HG03025 (cell line): ENCODE measurements at regions not wholly inside any gene's neighbourhood (a gene's known extent, or its start where the extent isn't known, plus 50 kb on each side); places are given as distances from the start of the nearest gene placed in this dataset.
"Not testable (repeated sequence)": the region's sequence is repeated elsewhere in the genome, so short reads cannot be mapped to it uniquely, and the experiment has no call there.

Source experiments
- ATAC-seq: cut with Tn5 transposase; IDR thresholded peaks from one replicate; pipeline ENCODE4 v1.9.1; 2021; ENCODE audit warnings: mild to moderate bottlenecking, moderate library complexity; ENCODE audit not compliant: unreplicated experiment, low FRiP score

DNA sequence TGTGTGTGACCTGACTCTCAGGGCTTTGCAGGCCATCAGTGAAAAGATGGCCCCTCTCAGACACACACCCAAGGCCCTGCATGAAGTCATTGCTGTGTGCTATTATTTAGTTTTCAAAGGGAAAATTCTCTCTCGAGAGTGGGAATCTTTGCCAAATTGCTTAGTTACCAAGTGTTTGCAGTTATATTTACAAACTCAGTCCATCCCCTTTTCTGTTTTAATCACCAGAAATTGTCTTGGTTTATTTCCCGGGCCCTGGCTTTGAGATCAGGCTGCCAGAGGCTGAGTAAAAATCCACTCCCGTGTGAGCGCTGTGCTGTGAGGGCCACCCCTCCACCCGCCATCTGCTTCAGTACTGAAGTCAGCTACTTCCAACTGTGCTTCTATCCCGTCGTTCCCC, 163.1 kb downstream of the SOD2 start:
- no peak for ATAC-seq

- no peak for ATAC-seq
Measured at GRCh38 chr6:159527351-159527750, 165.7 kb downstream of the SOD2 start.

GRCh38 chr6:159525445-159526025, 167.5 kb downstream of the SOD2 start:
- ATAC-seq: no peak

GRCh38 chr6:159522877-159523547, 170.0 kb downstream of the SOD2 start:
- no peak for ATAC-seq

GRCh38 chr6:159521962-159522361, 171.1 kb downstream of the SOD2 start:
- no peak for ATAC-seq

DNA sequence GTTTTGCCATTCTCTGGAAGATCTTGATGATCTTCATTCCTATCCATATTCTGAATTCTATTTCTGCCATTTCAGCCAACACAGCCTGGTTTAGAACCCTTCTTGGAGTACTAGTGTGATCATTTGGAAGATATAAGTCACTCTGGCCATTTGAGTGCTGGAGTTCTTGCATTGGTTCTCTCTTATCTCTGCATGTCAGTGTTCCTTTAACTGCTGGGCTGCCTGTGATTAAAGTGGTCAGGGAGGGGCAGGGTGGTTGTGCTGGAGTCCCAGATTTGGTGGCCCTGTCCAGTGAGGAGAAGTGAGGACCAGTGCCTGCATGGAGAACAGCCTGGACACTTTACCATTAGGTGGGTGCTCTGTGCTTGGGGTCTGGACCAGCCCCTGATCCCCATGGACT, 173.0 kb downstream of the SOD2 start:
- no peak for ATAC-seq

GRCh38 chr6:159515811-159516210, 177.2 kb downstream of the SOD2 start:
- not testable (repeated sequence) for ATAC-seq

DNA sequence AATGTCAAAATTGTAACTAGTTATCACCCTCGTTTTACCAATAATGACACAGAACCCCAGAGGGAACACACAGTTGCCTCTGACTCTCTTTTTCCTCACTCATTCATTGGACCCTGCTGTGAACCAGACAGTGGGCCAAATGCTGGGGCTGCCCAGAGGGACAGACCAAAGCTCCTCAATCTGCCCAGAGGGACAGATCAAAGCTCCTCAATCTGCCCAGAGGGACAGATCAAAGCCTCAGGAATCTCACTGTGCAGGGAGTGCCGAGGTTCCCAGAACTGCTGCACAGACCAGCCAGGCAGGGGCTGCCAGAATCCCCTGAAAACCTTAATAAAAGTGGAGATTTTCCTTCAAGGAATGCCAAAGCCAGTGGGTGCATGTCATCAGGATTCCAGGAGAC, 179.1 kb downstream of the SOD2 start:
- ATAC-seq: no peak

DNA sequence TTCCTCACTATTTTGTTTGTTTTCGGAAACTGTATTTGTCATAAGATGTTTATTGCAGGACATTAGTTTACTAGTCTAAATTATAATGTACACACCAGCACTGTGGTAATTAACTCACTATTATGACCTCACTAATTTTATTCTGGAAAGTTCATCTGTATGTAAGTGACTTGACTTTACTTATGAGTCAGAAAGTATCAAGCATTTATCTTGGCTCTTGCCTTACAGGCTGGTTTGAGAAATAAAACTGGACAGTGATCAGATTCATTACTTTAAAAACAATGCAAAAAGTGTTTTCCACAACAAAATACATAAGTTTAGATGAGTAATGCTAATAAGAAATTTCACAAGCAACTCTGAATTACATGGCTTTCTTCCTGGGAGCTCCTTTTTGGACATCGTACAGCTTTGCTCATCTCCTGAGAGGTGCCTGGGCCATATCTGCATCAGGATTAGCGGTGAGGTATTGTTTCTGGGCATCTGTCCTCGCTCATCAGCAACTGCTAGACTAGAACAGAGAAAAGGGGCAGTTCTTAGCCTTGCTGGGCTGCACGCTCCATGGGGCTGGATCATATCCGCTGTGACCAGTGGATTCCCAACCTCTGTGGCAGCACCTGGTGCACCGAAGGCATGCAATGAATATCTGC, 179.8 kb downstream of the SOD2 start:
- no peak for ATAC-seq

- no peak for ATAC-seq
Measured at GRCh38 chr6:159512571-159512970, 180.5 kb downstream of the SOD2 start.

- ATAC-seq: no peak
Measured at GRCh38 chr6:159512104-159512503, 180.9 kb downstream of the SOD2 start.

DNA sequence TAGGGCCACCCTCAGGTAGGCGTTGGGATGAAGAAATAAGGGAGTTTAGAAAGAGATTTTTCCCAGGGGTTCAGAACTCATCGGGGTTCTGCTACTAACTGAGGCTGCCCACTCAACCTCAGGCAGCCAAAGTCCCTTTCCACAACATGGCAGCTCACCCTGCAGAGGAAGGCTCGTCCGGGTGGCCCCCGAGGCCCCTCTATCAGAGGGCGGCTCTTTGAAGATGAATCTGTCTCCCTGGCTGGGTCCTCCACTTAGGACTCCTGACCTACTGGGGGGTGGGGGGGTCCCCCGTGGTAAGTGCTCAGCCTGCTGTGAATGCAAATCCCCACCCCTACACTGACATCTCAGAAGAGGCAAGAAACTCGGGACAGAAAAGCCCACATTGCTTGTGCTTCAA, 182.9 kb downstream of the SOD2 start:
- ATAC-seq: no peak

GRCh38 chr6:159508931-159509330, 184.1 kb downstream of the SOD2 start:
- no peak for ATAC-seq

- no peak for ATAC-seq
Measured at GRCh38 chr6:159506048-159506447, 187.0 kb downstream of the SOD2 start.

- no peak for ATAC-seq
Measured at GRCh38 chr6:159505140-159505922, 187.7 kb downstream of the SOD2 start.

- ATAC-seq: no peak
Measured at GRCh38 chr6:159501558-159501957, 191.5 kb downstream of the SOD2 start.

DNA sequence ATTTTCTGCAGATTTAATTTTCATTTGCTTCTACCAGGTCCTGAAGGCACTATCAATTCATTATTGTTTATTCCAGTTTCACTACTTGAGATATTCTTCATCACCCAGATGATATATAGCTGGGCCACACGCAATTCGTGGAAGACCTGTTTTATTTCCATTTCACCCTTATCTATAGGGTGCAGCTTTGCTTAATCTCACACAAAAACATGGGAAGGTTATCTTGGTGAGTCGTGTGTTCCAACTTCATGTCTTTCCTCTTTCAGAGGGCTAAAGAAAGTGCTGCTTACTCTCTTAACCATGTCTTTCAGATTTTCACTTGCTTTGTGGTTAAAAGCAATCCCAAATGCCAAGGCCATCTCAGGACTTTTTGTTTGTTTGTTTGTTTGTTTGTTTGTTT, 194.0 kb downstream of the SOD2 start:
- no peak for ATAC-seq

DNA sequence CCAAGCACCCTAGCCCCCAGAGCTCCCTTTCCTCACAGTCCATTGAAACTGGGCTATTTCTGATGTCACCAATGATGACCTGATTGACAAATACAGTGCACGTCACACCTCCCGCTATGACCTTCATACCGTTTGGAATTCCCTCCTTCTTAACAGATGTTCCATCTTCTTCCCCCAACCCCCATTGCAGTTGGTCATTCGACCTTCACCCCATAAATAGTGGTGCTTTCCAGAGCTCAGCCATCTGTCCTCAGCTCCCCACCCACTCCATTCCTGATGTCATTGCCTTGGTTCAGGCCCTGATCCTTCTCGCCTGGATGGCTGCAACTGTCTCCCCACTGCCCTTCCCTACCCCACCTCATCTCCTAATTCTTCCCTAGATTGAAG, 198.5 kb downstream of the SOD2 start:
- ATAC-seq: no peak

DNA sequence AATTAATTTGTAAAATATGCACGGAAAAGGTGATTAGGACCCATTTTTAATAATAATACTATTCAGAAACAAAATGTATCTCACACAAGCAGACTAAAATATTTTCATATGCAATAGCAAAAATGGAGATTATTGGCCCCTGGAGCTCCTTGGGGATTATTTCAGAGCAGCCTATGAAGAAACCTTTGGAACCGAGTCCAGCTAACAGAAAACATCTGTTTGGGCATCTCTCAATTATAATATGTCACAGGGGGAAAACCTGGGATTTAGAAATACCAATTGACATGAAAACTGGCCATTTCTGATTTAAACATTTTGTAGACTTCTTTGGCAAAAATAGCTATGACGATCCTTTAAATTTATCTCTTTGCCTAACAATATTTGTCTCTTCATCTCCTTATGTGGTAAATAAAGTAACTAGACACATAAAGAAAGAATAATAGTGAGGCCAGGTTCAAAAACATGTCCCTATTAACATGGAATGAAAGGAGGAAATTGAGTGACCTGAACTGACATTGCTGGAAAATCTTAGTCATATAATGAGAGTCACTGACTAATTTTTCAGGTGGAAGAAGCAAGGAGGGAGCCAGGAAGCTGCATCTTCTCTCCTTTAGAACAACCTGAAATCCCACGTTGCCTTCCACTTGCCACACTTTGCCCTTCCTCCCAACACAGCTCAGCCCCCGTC, 199.0 kb downstream of the SOD2 start:
- no peak for ATAC-seq

GRCh38 chr6:159493231-159493897, 199.7 kb downstream of the SOD2 start:
- no peak for ATAC-seq
